Ramos (cell line): ENCODE measurements at regions not wholly inside any gene's neighbourhood (a gene's known extent, or its start where the extent isn't known, plus 50 kb on each side); places are given as distances from the start of the nearest gene placed in this dataset.

Source experiments
- in situ Hi-C: fragments of 300-500 bp; cut with MboI; formaldehyde crosslinking; loops from one replicate; pipeline ENCODE4 v1.14.3; 2022; ENCODE audit warnings: low sequenced_read_pairs; ENCODE audit not compliant: unreplicated experiment

DNA sequence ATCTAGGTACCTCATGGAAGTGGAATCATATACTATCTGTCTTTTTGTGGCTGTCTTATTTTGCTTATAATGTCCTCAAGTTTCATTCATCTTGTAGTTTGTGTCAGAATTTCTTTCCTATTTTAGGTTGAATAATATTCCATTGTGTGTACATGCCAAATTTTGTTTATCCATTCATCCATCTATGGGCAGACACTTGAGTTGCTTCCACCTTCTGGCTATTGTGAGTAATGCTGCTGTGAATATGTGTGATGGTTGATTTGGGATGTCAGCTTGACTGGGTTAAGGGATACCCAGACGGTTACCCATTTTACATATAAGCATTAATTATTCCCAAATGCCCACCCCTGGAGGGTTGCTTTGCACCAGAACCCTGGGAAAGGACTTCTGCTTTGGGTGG, 477.5 kb downstream of the PTPRU start:
- in situ Hi-C loops, result no loop called here

DNA sequence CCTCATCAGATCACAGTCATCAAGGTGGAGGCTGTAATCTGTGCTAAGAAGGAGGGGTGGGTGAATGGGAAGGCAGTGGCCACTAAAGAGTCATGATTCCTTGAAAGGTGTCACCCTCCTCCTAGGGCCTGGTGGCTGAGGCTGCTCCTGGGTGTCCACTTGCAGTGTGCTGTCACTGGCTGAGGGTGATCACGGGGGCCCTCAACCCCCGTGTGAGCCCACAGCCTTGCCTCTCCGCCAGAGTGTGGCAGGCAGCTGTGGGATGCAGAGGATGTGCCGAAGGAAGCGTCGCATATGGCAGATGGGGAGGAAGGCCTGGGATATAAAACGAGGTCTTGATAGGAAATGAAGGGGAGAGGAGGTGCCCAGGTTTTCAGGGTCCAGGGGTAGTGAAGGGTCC, 476.5 kb downstream of the PTPRU start:
- in situ Hi-C loops, result no loop called here

DNA sequence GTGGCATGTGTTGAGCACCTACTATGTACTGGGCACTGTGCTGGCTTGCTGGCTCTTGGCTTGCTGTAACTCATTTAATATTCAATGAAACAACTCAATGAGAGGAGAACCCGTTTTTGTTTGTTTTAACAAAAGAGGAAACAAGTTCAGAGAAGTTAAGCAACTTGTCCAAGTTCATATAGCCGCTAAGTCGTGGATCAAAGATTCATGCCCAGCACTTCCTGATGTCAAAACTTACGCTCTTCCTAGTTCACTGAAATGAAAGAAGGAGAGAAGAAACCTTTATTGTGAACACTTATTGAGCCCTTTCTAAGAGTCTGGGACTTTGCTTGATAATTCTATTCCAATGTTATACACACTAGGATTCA, 475.9 kb downstream of the PTPRU start:
- in situ Hi-C loops, result no loop called here

DNA sequence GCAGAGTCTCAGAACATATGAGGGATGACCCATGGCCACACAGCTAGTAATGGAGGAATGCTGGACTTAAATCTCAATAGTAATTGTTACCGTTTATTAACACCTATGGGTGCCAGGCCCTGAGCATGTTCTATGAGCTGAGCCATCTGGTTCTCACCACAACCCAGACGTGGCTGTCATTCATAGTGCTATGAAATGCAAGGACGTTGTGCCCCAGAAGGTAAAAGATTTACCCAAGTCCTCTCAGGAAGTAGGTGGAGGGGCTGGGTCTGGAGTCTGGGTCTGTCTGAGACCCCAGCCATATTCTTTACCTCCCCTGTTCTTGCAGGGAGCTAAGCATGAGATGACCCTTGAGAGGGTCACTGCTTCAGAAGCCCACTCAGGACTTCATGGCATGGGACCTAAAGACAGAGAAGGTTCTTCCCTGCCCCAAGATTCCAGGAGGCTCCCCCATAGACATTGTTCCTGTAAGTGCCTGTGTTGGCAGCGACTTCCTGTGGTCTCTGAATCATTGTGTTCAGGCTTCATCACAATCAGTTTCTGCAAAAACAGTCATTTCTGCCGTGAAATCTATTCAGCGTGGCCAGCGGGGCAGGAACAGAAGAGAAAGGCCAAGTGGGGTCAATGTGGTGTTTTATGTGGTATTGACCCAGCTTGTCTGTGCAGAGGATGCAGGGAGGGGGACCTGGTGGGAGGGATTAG, 475.4 kb downstream of the PTPRU start:
- in situ Hi-C loops, result no loop called here

DNA sequence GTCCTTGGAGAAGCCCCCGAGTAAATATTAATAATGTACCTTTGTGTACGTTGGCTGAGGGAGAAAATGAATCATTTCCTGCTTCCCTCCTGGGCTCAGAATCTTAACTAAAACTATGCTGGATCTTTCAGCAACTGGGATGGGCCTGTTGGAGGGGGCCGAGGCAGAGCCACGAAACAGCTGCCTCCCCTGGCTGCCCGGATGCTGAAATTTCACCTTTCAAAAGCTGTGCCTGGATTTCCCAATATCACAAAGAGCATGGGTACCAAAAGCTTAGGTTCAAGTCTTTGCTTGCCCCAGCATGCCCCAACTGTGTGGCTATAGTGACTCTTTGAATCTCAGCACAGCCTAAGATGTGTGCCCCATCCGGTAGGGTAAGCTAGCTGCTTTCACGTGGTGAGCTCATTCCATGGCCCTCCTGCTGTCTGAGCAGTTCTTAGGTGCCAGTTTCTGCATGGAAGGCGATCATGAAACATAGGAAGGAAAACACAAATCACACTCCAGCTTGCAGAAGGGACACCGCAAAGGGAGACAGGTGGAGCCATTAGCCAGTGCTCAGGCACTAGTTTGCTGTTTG, 473.5 kb downstream of the PTPRU start:
- in situ Hi-C loops, result no loop called here

DNA sequence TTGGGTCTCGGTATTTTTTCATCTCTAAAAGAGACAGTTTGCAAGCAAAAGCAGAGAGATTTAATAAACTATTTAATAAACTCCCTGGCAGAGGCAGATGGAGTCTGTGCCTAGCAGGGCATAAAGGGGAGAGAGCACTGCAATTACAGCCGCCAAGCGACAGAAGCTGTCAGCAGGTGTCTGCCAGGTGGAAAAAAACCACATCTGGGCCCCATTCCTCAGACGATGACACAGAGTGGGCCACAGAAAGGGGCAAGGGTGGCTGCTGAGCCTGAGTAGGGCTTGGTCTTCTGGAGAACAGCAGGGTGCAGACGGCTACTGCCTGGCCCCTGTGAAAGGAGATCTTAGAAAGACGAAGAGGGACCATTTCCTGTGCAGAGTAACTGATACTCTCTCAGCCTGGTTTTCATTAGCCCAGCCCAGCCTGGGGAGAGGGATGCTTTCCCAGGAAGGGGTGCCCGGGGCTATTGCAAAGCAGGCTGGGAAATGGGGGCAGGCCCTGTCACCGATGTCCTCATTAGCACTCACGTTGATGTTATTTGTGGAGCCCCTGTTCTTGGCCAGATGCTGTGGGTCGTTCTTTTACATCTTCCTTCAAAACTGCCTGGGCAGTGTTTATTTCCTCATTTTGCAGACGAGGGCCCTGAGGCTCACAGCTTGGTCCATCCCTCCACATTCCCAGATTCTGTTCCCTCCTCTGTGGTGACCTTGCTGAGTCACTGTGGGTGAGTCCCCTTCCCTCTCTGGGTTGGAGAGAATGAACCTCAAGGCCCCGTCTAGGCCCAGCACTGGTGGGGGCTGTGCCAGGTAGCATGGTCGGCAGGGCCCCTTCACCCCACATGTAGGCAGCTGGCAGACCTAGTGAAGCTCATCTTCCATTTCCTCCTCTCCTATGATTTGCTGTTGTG, 472.7 kb downstream of the PTPRU start:
- in situ Hi-C loops, result no loop called here

DNA sequence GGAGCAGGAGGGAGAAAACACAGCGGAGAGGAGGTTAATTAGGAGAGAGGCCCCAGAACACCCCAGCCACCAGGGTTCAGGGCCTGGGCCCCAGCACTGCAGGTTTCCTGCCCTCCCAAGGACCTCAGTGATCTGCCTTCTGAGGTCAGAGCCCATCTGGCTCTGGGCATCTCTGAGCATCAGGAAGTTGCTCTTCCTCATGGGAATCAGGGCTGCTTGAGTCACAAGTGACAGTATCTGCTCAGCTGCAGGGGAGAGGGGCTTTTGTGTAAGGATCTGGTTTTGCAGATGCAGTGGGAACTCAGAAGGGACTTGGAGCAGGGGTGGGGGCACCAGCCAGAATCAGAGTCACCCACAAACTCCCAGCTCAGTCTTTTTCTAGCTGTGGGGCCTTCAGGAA, 472.1 kb downstream of the PTPRU start:
- in situ Hi-C loops, result no loop called here

DNA sequence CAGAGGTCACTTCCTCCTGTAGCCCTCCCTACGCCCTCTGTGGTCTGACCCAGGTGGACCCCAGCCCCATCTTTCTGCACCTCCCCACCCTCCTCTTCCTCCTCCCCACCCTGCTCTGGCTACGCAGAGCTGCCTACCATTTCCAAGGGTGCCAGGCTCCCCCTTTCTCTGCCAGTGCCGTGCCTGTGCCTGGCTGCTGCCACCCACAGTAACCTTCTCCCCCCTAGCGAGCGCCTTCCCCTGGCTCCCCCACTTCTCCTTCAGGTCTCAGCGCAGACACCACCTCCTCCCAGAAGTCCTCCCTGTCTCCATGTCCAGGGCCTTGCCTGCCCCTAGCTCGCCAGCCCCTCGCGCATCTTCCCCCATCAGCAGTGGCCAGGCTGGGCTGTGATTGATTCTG, 471.5 kb downstream of the PTPRU start:
- in situ Hi-C loops, result no loop called here

DNA sequence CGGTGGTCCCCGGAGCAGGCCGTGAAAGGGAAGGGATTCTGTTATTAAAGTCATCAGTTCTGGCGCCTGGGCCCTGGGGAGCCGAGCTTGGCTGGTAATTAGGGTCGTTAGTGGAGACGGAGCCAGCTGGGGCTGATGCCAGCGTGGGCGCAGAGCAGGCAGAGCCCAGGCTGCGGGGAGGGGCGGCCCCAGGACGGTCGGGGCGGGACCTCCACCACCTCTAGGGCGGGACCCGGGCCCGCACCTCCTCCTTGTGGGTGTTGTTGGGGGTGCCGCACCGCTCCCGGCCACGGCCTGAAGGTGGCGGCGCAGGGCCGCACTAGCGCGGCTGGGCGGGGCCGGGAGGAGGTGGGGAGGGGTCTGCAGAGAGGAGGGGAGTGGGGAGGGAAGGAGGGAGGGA, 470.6 kb downstream of the PTPRU start:
- in situ Hi-C loops, result no loop called here

DNA sequence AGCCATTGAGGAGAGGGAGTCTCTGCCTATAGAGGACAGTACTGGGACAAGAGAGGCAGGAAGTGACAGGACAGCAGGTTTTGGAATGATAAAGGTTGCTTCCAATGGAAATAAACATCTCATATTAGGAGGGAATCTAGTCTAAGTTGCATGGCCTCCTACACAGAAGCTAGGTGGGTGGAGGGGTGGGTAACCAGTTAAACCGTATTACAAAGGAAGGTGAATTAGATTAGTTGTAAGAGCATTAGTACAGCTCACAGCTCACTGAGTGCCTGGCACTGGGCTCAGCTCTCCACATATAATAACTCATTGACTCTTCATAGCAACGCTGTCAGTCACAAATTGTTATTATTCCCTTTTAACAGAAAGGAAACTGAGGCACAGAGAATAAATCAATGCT, 468.1 kb downstream of the PTPRU start:
- in situ Hi-C loops, result no loop called here

DNA sequence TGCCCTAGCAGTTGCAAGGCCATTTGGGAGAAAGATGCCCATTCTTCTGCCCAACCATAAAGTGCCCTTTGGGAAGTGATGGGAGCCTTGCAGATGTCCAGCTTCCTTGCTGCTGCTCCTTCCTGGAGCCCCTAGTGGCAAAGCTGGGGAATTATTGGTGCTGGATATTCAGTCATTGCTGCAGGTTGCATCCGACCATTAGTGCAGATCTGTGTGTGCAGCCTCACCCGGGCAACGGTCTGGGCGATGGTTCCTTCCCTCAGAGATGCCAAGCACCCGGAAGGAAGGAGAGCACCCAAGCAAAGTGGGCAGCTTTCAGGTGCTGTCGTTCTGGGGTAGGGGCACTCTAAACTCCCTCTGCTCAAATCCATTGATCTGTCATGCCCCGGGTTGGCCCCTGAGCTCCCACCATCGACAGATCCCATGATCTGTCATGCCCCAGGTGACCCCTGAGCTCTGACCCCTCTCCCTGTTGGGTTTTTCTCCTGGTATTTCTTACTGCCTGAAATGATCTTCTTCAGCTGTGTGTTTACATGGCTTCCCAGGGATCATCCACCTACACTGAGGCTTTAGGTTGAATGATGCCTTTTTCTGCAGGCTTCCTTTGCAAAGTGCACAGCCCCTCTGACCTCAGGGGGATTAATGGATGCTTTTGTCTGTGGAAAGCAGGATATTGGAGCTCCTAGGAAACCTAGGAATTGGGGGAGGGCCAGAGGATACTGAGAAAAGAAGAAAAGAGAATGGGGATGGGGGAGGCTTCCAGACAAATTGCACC, 467.5 kb downstream of the PTPRU start:
- in situ Hi-C loops, result no loop called here

DNA sequence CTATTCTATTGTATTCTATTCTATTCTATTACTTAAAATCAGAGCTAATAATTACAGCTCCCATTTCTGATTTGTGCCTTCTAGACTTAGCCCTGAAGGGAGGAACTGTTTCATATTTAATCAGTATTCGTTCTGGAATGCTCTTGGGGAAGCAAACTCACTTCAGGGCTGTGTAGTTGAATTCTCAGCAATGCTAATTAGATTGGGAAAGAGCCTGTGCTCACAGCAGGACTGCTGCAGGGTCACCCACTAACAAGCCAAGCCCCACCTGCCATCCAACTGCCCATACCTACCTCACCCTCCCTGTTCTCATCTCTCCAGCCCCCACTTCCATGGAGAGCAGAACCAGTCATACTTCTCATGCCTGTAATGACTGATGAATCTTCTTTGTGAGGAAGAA, 464.2 kb downstream of the PTPRU start:
- in situ Hi-C loops, result no loop called here

DNA sequence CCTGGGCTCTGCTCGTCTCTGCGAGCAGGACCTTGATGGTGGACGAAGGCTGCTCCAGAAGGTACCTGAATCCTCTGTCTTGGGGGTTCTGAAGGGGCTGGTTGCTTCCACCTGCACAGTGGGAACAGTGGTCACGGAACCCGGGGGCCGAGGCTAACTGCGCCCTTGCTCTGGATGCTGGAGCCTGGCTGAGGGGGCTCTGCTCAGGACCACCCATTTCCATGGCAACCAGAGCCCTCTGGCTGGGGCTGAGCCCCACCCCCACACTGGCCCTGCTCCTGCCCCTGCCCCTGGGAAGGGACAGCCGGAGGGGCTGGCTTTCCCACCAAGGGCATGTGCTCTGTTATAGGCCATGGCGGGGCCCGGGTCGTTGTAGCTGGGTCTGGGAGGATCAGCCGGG, 462.3 kb downstream of the PTPRU start:
- in situ Hi-C loops, result no loop called here

DNA sequence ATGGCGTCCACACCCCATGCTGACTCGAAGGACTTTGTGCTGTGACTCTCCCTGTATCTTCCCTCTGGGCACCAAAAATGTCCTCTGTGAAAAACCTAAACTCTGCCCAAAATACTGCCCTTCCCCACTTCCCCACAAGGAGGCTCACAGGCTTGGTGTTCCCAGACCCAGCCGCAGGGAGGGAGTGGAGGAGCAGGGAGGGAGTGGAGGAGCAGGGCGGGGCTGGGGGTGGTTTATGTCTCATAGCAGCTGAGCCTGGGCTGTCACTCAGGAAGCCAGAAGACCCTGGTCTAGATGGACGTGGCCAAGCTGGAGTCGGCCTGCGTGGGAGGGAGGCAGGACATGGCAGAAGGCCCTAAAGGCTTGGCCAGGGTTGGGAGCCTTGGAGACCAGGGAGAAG, 461.7 kb downstream of the PTPRU start:
- in situ Hi-C loops, result no loop called here

DNA sequence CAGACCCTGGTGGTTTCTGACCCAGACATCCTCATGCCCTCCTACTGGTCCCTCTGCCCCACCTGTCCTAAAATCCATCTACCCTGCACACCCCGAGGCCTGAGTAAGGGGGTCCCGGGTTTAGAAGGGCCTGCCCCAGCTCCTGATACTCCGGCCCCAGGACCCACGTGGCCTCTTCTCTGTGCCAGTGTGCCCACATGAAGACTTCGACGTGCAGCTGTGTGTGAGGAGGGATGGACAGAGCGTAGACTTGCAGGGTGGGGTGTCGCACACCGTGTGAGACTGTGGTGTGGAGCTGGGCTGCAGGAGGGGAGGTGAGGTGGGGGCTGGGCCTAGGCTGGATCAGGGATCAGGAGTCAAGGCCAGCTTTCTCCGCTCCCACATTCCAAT, 461.1 kb downstream of the PTPRU start:
- in situ Hi-C loops, result no loop called here

DNA sequence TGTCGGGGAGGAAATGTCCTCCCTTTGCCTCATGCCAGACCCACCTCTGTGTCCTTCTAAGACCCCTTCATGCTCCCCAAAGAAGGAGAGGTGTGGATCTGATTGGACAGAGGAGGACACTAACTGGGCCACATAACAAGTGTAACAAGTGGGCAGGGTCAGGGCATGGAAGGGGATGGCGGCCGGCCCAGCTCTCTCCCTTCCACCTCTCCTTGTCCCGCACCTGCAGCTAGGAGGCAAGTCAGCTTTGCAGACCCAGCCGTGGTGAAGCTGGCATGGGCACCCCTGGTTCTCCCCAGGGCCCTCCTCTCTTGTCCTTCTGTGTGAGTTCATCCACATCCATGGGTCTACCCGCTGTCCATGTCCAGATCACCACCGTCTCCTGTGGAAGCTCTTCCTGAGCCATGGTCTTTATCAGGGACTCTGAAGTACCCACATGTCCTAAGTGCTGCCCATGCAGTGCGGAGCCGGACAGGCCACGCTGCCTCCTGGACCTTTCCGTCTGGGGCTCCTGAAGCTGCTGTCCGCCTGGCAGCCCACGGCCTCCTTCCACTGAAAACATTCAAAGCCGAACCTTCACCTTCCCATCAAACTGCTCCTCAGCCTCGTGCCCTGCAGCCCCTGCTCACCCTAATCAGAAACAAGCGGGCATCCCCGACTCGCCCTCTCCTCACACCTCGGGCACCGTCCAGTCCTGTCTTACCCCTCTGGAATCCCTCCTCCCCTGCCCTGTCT, 460.5 kb downstream of the PTPRU start:
- in situ Hi-C loops, result no loop called here

DNA sequence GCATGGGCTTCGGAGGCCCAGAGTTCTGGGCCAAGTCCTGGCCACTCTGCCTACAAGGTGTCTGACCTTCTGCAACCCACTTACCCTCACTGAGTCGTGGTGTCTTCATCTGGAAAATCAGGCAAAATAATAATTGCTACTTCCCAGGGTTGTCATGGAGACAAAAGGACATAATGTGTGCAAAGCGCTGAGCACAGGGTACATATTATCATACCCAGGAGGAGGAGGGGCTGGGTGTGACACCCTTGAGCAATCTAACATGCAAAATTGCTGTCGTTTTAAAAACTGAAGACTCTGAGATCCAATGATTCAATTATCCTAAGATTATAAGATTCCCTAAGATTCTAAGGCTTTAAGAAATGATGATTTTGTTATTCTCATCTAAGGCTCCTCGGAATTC, 459.5 kb downstream of the PTPRU start:
- in situ Hi-C loops, result no loop called here

DNA sequence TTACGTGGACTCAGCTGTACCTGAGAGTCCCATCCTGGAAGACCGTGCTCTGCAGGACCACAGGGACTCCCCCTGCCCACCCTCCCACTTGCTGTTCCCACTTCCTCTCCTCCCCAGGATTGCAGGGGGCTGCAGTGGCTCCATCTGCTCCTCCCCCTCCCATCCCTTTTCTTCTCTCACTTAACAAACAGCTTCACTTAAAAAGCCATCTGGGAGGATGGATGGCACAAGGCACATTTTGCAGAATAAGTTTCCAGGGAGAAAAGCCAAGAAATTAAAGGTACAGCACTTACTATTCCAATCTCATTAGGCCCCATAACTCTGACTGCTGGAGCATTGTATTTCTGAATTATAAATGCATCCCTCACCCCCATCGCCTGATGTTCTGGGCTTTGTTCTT, 458.7 kb downstream of the PTPRU start:
- in situ Hi-C loops, result no loop called here

DNA sequence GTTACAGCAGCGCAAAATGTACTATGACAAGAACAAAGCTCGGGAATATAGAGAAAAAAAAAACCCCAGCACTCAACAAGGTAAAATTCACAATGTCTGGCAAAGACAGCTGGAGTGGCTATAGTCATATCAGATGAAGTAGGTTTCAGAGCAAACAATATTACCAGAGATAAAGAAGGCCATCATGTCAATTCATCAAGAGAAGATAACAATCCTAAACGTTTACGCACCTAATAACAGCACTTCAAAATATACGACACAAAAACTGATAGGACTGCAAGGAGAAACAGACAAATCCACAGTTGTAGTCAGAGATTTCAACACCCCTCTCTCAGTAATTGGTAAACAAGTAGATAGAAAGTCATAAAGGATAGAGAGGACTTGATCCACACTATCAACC, 455.2 kb downstream of the PTPRU start:
- in situ Hi-C loops, result no loop called here

DNA sequence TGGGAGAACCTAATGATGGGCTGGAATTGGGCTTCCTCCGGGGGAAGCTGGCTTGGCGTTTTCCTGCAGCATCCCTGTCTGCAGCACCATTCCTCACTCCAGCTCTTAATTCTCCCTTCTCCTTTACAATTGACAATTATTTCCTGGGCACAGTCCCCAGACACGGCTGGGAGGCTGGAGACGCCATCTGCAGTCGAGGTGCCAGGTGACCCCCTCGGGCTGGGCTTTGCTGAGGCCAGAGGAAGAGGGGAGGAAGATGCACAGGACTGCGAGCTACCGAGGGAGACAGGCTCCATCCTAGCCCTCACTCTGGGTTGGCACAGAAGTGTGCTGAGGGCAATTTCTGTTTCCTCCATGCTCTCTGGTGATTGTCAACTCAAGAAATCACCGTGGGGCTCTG, 453.8 kb downstream of the PTPRU start:
- in situ Hi-C loops, result no loop called here
